ENCODE measurements at regions not wholly inside any gene's neighbourhood (a gene's known extent, or its start where the extent isn't known, plus 50 kb on each side); places are given as distances from the start of the nearest gene placed in this dataset.

GRCh38 chr6:12473494-12473893, 183.3 kb downstream of the EDN1 start:
- ATAC-seq (ENCODE audit: low read depth) (no peak), DNase-seq (no peak)
- WGBS (ENCODE audit: insufficient coverage): 83% methylated on average over 1 of the region's 1 CpG
- H3K9me3 Mint-ChIP-seq (ENCODE audit: insufficient read depth): no peaks in the 10 kb centered on the region
- no peaks in the 10 kb centered on the region for H4K20me1 ChIP-seq (ENCODE audit: control insufficient read depth, insufficient read depth, low read length, poor library complexity, severe bottlenecking)
- H3K4me3 Mint-ChIP-seq: no peak overlapping the region
- ChIA-PET POLR2A (interaction anchor here (0.6 kb wide), 1 partner anchor 1440 kb away, joined by 16 read pairs; no protein-coding TSS in a partner anchor), CTCF (no interaction called here)
- H3K4me3 ChIP-seq (ENCODE audit: control extremely low read depth in 1 of 5, extremely low read depth in 1 of 5, insufficient read depth in 1 of 5, low read depth in 2 of 5, low read length in 4 of 5): no peak overlapping the region
- H3K27ac ChIP-seq (ENCODE audit: low read length in 2 of 2): no peak overlapping the region
- no peak overlapping the region for H2AFZ ChIP-seq (ENCODE audit: insufficient read depth, low read depth, low read length, poor library complexity, severe bottlenecking)
- H3K79me2 ChIP-seq (ENCODE audit: control insufficient read depth, insufficient read depth, low read length): no peaks in the 10 kb centered on the region
- no peak overlapping the region for H3K27ac Mint-ChIP-seq
- H3K9ac ChIP-seq (ENCODE audit: low read length): no peak overlapping the region
- TF ChIP-seq CTCF (IDR thresholded peaks at IDR 0.05): no peak
- TF ChIP-seq EZH2 (IDR thresholded peaks at IDR 0.05; ENCODE audit: borderline replicate concordance, insufficient read depth, low read depth, low read length, poor library complexity, severe bottlenecking): no peak
- H3K4me2 ChIP-seq (replicated peaks; ENCODE audit: low read depth, low read length, poor library complexity, severe bottlenecking): no peak overlapping the region
- intact Hi-C loops (cut with micrococcal nuclease): no loop called here
- H3K9me3 ChIP-seq (ENCODE audit: control extremely low read depth in 1 of 3, control insufficient read depth in 2 of 3, insufficient read depth in 1 of 3, low read length in 2 of 3): no peaks in the 10 kb centered on the region
- peaks cover 17% of the 10 kb centered on the region for H3K27me3 Mint-ChIP-seq
- peaks cover 0 to 6% of the 10 kb centered on the region in 2 donors for H3K4me1 ChIP-seq (ENCODE audit: control insufficient read depth in 2 of 2, insufficient read depth in 2 of 2, low read length in 2 of 2)
- no peaks in the 10 kb centered on the region for H3K4me1 Mint-ChIP-seq
- H3K36me3 ChIP-seq (replicated peaks in 1 of 2; ENCODE audit: control extremely low read depth in 1 of 2, control insufficient read depth in 1 of 2, extremely low read depth in 1 of 2, insufficient read depth in 2 of 2, low read length in 1 of 2): no peaks in the 10 kb centered on the region
- peaks cover 0 to 3% (median 0%) of the 10 kb centered on the region in 4 experiments for H3K27me3 ChIP-seq (replicated peaks in 1 of 4; ENCODE audit: control extremely low read depth in 1 of 4, control insufficient read depth in 3 of 4, insufficient read depth in 4 of 4, low read length in 3 of 4)

DNA sequence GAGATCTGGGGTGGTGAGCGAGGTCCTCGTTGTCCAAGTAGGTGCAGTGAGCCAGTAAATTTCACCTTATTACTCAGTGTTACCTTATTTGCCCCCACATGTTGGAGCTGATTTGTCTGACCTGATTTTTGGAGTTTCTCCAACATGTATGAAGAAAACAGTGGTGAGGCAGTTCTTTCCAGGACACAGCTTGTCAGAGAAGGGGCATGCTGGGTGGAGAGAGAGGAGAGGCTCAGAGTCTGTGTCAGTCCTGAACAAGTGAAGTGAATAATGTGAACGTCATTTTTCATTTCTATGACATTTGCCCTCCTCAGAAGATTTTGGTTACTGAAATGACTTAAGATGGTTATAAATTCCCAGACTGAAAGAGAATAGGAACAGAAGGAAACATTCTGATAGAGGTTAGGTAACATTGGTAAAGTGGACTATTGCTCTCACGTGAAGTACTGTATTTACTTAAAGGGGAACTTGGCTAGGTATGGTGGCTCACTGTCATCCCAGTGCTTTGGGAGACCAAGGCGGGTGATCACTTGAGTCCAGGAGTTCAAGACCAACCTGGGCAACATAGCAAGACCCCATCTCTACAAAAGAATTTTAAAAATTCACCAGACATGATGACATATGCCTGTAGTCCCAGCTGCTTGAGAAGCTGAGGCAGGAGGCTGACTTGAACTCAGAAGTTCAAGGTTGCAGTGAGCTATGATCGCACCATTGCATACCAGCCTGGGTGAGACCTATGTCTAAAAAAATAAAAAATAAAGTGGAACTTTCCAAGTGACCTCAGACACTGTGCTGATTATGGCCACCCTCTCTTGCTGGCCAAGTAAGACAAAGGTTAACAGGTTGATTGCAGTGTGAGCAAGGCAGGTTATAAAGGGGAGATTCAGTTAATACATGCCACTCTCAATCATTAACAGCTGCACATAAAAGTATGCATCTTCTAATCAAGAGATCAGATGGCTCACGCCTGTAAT, 184.3 kb downstream of the EDN1 start:
- no peaks in the 10 kb centered on the region for H4K20me1 ChIP-seq (ENCODE audit: control insufficient read depth, insufficient read depth, low read length, poor library complexity, severe bottlenecking)
- peaks cover 0 to 6% of the 10 kb centered on the region in 2 donors for H3K4me1 ChIP-seq (ENCODE audit: control insufficient read depth in 2 of 2, insufficient read depth in 2 of 2, low read length in 2 of 2)
- H3K4me3 ChIP-seq (ENCODE audit: control extremely low read depth in 1 of 5, extremely low read depth in 1 of 5, insufficient read depth in 1 of 5, low read depth in 2 of 5, low read length in 4 of 5): no peak overlapping the region
- TF ChIP-seq EZH2 (IDR thresholded peaks at IDR 0.05; ENCODE audit: borderline replicate concordance, insufficient read depth, low read depth, low read length, poor library complexity, severe bottlenecking) (no peak), CTCF (IDR thresholded peaks at IDR 0.05) (no peak)
- no peaks in the 10 kb centered on the region for H3K79me2 ChIP-seq (ENCODE audit: control insufficient read depth, insufficient read depth, low read length)
- H2AFZ ChIP-seq (ENCODE audit: insufficient read depth, low read depth, low read length, poor library complexity, severe bottlenecking): no peak overlapping the region
- POLR2A ChIA-PET: interaction anchor here (0.6 kb wide), 1 partner anchor 1439 kb away, joined by 16 read pairs; no protein-coding TSS in a partner anchor
- ATAC-seq (ENCODE audit: low read depth): no peak
- H3K27me3 ChIP-seq (replicated peaks in 1 of 4; ENCODE audit: control extremely low read depth in 1 of 4, control insufficient read depth in 3 of 4, insufficient read depth in 4 of 4, low read length in 3 of 4): peaks cover 0 to 3% (median 0%) of the 10 kb centered on the region in 4 experiments
- WGBS (ENCODE audit: insufficient coverage): 100% methylated on average over 2 of the region's 7 CpGs
- no peak overlapping the region for H3K9ac ChIP-seq (ENCODE audit: low read length)
- Mint-ChIP-seq H3K9me3 (ENCODE audit: insufficient read depth) (no peaks in the 10 kb centered on the region), H3K27me3 (peaks cover 17% of the 10 kb centered on the region), H3K4me1 (no peaks in the 10 kb centered on the region), H3K27ac (no peak overlapping the region), H3K4me3 (no peak overlapping the region)
- H3K27ac ChIP-seq (ENCODE audit: low read length in 2 of 2): no peak overlapping the region
- H3K4me2 ChIP-seq (replicated peaks; ENCODE audit: low read depth, low read length, poor library complexity, severe bottlenecking): no peak overlapping the region
- intact Hi-C loops (cut with micrococcal nuclease): no loop called here
- no peaks in the 10 kb centered on the region for H3K36me3 ChIP-seq (replicated peaks in 1 of 2; ENCODE audit: control extremely low read depth in 1 of 2, control insufficient read depth in 1 of 2, extremely low read depth in 1 of 2, insufficient read depth in 2 of 2, low read length in 1 of 2)
- H3K9me3 ChIP-seq (ENCODE audit: control extremely low read depth in 1 of 3, control insufficient read depth in 2 of 3, insufficient read depth in 1 of 3, low read length in 2 of 3): no peaks in the 10 kb centered on the region
- no peak for DNase-seq
- CTCF ChIA-PET: no interaction called here
